ENCODE measurements at regions not wholly inside any gene's neighbourhood (a gene's known extent, or its start where the extent isn't known, plus 50 kb on each side); places are given as distances from the start of the nearest gene placed in this dataset.

- DNase-seq (ENCODE audit: extremely low spot score): no peak
- no peak overlapping the region for H3K27ac ChIP-seq (ENCODE audit: low read depth)
- no peaks in the 10 kb centered on the region for H3K36me3 ChIP-seq (ENCODE audit: insufficient read depth)
- no peak overlapping the region for H3K4me3 ChIP-seq (ENCODE audit: low read depth, low read length)
- H3K4me1 ChIP-seq (ENCODE audit: insufficient read depth): no peaks in the 10 kb centered on the region
Observed at GRCh38 chr17:27404676-27405075, 51.6 kb upstream of the KSR1 start.

Measured in urinary bladder (tissue), 2 donors.